Ovary (tissue), 7 donors: ENCODE measurements at regions not wholly inside any gene's neighbourhood (a gene's known extent, or its start where the extent isn't known, plus 50 kb on each side); places are given as distances from the start of the nearest gene placed in this dataset.

Experiments
- DNase-seq, 5 donors: peaks; one replicate each; pipeline ENCODE4 v3.0.0-alpha.2; 2019 to 2020
- H3K27ac ChIP-seq, 2 donors: fragments of 200-600 bp; one replicate each; pipeline versions ENCODE4 v1.5.1 to v1.8.0; 2019 to 2022
- H3K27me3 ChIP-seq: fragments of 200-600 bp; one replicate; pipeline ENCODE4 v1.8.0; 2022
- H3K36me3 ChIP-seq: fragments of 200-600 bp; sonication (generic); one replicate; pipeline ENCODE4 v1.5.1; 2019
- H3K4me1 ChIP-seq: one replicate; pipeline ENCODE4 v1.8.1; 2013; ENCODE audit warnings: mild to moderate bottlenecking, moderate library complexity; ENCODE audit not compliant: insufficient read depth
- H3K4me3 ChIP-seq: fragments of 200-600 bp; sonication (generic); one replicate; pipeline ENCODE4 v1.5.1; 2017
- H3K9me3 ChIP-seq, 2 donors: fragments of 200-600 bp in 1 of 2; sonication (generic) in 1 of 2; one replicate each; pipeline versions ENCODE4 v1.5.1 to v1.8.1; 2013 to 2019; ENCODE audit warnings: mild to moderate bottlenecking in 1 of 2, moderate library complexity in 1 of 2
- EP300 ChIP-seq: sonication (generic); formaldehyde crosslinking; IDR thresholded peaks from one replicate; pipeline ENCODE4 v1.6.1; 2017; ENCODE audit warnings: antibody characterized with exemption
- POLR2A ChIP-seq: fragments of 450-650 bp; IDR thresholded peaks from one replicate; pipeline ENCODE4 v1.6.1; 2017; ENCODE audit warnings: antibody characterized with exemption, mild to moderate bottlenecking, moderate library complexity
- WGBS, 3 donors: extraction: QIAGEN DNeasy Blood & Tissue Kit in 1 of 3; methylation state at CpG; one replicate each; pipeline versions ENCODE4 v1.1.5 to v1.1.7; 2013 to 2017; 5-methylcytosine and 5-hydroxymethylcytosine counted together
- intact Hi-C, 4 donors: fragments of 100-400 bp; cut with DNase I; formaldehyde crosslinking; loops; one replicate each; pipeline versions ENCODE4 v1.11.0 to v1.15.1; 2022 to 2023
- TF ChIP-seq, protein P1 (sequence below), 3 donors: fragments of 450-650 bp in 2 of 3; fragments of 200-600 bp in 1 of 3; IDR thresholded peaks; one replicate each; pipeline versions ENCODE4 v1.5.1 to v1.8.0; 2016 to 2022; ENCODE audit warnings: antibody characterized with exemption in 3 of 3, mild to moderate bottlenecking in 1 of 3
- donor health status: DM: no; HTN: no; CAD: no; lungs with moderate emphysema.
- donor health status: DM: no; HTN: no; CAD: no.
- donor health status: Bipolar disorder and iron deficiency.
- donor health status: DM: no; HTN: no; CAD: no.
- donor health status: DM: yes; HTN: yes; CAD: no.

DNA sequence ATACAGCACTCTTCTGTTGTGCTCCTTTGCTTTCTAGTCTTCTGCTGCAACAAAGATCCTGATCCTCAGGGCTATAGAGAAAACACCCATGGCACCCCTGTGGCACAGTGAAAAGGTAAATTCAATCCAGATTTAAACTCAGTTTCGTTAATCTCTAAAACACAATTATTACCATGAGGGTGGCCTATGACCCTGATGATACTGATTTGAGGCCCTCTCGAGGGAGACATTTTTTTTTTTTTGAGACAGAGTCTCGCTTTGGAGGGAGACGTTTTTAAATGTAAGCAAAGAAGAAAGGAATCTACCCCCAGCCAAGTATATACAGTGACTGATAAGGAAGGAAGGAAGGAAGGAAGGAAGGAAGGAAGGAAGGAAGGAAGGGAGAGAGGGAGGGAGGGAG lies 967.8 kb upstream of the DIAPH2 start:
- H3K9me3 ChIP-seq = no peaks in the 10 kb centered on the region
- H3K27me3 ChIP-seq = no peaks in the 10 kb centered on the region
- WGBS, 3 donors = 59 to 64% (median 64%) methylated on average over 4 of the region's 4 CpGs
- H3K4me3 ChIP-seq = no peak overlapping the region
- no peak for DNase-seq
- no peaks in the 10 kb centered on the region for H3K4me1 ChIP-seq
- H3K27ac ChIP-seq = no peak overlapping the region
- TF ChIP-seq EP300 (no peak), POLR2A (no peak)
- TF ChIP-seq, protein P1, sequence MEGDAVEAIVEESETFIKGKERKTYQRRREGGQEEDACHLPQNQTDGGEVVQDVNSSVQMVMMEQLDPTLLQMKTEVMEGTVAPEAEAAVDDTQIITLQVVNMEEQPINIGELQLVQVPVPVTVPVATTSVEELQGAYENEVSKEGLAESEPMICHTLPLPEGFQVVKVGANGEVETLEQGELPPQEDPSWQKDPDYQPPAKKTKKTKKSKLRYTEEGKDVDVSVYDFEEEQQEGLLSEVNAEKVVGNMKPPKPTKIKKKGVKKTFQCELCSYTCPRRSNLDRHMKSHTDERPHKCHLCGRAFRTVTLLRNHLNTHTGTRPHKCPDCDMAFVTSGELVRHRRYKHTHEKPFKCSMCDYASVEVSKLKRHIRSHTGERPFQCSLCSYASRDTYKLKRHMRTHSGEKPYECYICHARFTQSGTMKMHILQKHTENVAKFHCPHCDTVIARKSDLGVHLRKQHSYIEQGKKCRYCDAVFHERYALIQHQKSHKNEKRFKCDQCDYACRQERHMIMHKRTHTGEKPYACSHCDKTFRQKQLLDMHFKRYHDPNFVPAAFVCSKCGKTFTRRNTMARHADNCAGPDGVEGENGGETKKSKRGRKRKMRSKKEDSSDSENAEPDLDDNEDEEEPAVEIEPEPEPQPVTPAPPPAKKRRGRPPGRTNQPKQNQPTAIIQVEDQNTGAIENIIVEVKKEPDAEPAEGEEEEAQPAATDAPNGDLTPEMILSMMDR (IDR thresholded peaks at IDR 0.05) = no peak
- no peaks in the 10 kb centered on the region for H3K36me3 ChIP-seq
- intact Hi-C loops = no loop called here

DNA sequence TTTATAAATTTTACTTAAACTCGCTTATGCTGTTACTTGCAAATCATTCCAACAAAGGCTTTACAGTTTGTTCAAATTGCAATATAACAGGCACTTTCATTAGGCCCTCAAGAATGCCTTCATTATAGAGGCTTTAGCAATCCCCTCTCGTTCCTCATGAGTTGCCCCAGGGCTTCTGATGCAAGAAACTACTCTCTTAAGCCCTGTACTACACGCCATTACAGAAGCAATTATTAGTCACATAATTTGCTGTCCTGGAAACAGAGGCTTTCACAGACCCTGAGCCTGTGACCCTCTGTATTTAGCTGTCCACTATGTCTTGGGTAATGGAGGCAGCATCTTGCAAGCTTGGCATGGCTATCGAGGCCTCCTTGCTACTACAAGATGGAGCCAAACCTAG lies 965.9 kb upstream of the DIAPH2 start:
- intact Hi-C loops = no loop called here
- Histone ChIP-seq H3K27me3 (no peaks in the 10 kb centered on the region), H3K36me3 (no peaks in the 10 kb centered on the region), H3K9me3 (no peaks in the 10 kb centered on the region), H3K4me1 (no peaks in the 10 kb centered on the region), H3K27ac (no peak overlapping the region), H3K4me3 (no peak overlapping the region)
- 69 to 74% (median 74%) methylated on average over 4 of the region's 4 CpGs for WGBS, 3 donors
- DNase-seq = no peak
- TF ChIP-seq, protein P1 (IDR thresholded peaks at IDR 0.05) = no peak
- TF ChIP-seq EP300 (no peak), POLR2A (no peak)

DNA sequence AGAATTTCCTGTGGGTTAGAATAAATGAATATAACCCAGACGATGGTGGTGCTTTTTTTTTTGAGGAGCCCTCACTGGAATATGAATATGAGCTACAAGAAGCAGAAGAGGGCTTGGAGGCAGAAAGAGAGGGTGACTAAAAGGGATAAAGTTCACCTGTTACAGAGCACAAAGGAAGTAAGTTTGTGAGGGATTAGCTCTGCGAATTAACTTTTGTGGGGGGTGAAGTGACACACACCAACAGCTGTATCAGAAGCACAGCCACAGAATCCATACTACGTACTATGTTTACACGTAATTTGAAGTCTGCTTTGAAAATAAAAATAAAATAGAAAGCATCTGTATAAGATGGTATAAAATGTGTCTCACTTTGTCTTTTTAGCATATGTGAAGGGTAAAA lies 963.6 kb upstream of the DIAPH2 start:
- Histone ChIP-seq H3K27me3 (no peaks in the 10 kb centered on the region), H3K36me3 (no peaks in the 10 kb centered on the region), H3K9me3 (no peaks in the 10 kb centered on the region), H3K4me3 (no peak overlapping the region), H3K27ac (no peak overlapping the region), H3K4me1 (no peaks in the 10 kb centered on the region)
- no peak for TF ChIP-seq POLR2A
- TF ChIP-seq, protein P1 (IDR thresholded peaks at IDR 0.05) = no peak
- TF ChIP-seq EP300 = no peak
- intact Hi-C loops = no loop called here
- DNase-seq = no peak
- 37 to 59% (median 38%) methylated on average over 4 of the region's 4 CpGs for WGBS, 3 donors

DNA sequence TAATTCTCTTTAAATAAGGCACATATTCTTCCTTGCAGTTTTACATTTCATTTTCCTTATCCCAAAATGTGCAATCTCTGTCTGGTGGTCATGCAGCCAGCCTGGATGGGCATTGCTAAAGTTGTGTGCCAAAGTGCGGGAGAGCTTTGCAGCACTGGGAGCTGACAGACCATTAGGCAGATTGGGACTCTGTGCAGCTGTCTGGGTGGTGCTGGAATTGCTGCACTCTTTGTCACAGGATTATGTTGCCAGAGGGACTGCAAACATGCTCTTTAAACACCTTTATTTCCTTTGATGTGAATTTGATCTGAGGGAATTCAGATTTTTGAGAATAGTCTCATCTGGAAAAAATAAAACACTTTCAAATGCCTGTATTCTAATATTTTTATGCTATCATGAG lies 956.2 kb upstream of the DIAPH2 start:
- no peaks in the 10 kb centered on the region for H3K27me3 ChIP-seq
- no peak for DNase-seq
- H3K27ac ChIP-seq = no peak overlapping the region
- no peak overlapping the region for H3K4me3 ChIP-seq
- TF ChIP-seq EP300 (no peak), POLR2A (no peak)
- TF ChIP-seq, protein P1 (IDR thresholded peaks at IDR 0.05) = no peak
- H3K9me3 ChIP-seq = no peaks in the 10 kb centered on the region
- intact Hi-C loops = no loop called here
- WGBS, 3 donors = 80 to 87% (median 85%) methylated on average over 1 of the region's 1 CpG
- H3K36me3 ChIP-seq = no peaks in the 10 kb centered on the region
- no peaks in the 10 kb centered on the region for H3K4me1 ChIP-seq

DNA sequence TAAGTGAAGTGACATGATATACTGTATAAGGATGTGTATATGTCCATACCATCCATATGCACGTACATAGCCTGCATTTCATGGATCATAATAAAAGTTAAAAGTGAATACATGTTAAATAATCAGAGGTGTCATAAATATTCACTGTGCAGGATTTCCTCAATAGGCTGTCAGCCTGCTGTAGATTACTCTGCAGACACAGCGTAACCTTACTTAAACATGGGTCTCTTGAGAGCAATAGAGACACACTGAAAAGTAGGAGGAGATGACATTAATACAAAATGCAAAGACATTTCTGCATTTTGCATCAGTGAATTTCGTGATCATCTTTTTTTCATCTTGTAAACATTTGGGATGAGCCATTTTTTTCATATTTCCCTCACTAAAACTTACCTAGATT lies 955.2 kb upstream of the DIAPH2 start:
- no peaks in the 10 kb centered on the region for H3K27me3 ChIP-seq
- H3K36me3 ChIP-seq = no peaks in the 10 kb centered on the region
- H3K4me1 ChIP-seq = no peaks in the 10 kb centered on the region
- TF ChIP-seq EP300 = no peak
- TF ChIP-seq, protein P1 (IDR thresholded peaks at IDR 0.05) = no peak
- no peak for TF ChIP-seq POLR2A
- no peak overlapping the region for H3K27ac ChIP-seq
- DNase-seq = no peak
- intact Hi-C loops = no loop called here
- WGBS, 3 donors = 51 to 61% (median 52%) methylated on average over 3 of the region's 3 CpGs
- H3K9me3 ChIP-seq = no peaks in the 10 kb centered on the region
- H3K4me3 ChIP-seq = no peak overlapping the region
